Lower leg skin (tissue), 3 donors: ENCODE measurements at regions not wholly inside any gene's neighbourhood (a gene's known extent, or its start where the extent isn't known, plus 50 kb on each side); places are given as distances from the start of the nearest gene placed in this dataset.

Experiments
- CTCF ChIP-seq, 3 donors: fragments of 450-650 bp; IDR thresholded peaks; one replicate each; pipeline ENCODE4 v1.5.1; 2016; ENCODE audit warnings: antibody characterized with exemption in 3 of 3, mild to moderate bottlenecking in 3 of 3, moderate library complexity in 2 of 3
- POLR2A ChIP-seq, 2 donors: fragments of 450-650 bp; IDR thresholded peaks; one replicate each; pipeline ENCODE4 v1.6.1; 2016 to 2017; ENCODE audit warnings: antibody characterized with exemption in 2 of 2, mild to moderate bottlenecking in 1 of 2, moderate library complexity in 1 of 2

GRCh38 chr6:48835421-48835958, 627.6 kb downstream of the MMUT start:
- TF ChIP-seq CTCF (IDR thresholded peaks at IDR 0.05) (no peak), POLR2A (IDR thresholded peaks at IDR 0.05) (no peak)
